HepG2 (cell line): ENCODE measurements at regions not wholly inside any gene's neighbourhood (a gene's known extent, or its start where the extent isn't known, plus 50 kb on each side); places are given as distances from the start of the nearest gene placed in this dataset.

Experiments used
- ATAC-seq: fragments of 200-7000 bp; cut with Tn5 transposase; 3 replicates; pipeline ENCODE4 v1.9.1; 2020; ENCODE audit warnings: mild to moderate bottlenecking, moderate library complexity
- BruUV-seq: library from RNA; stranded (reverse); fragments of 400-500 nt; replicated peaks from 2 replicates; lab custom pipeline; 2021; lab: Mats Ljungman, UMichigan
- CTCF ChIA-PET: fragments of 300-600 bp; formaldehyde crosslinking; extraction: SDS; loops from one replicate; lab custom pipeline; 2021; ENCODE audit warnings: low total read pairs, inconsistent platforms, low intra/inter-chr PET ratio; lab: Yijun Ruan, JAX
- POLR2A ChIA-PET: fragments of 350-600 bp; sonication (Branson Sonifier 250); formaldehyde crosslinking; loops from one replicate; lab custom pipeline; 2020; ENCODE audit warnings: antibody characterized with exemption, inconsistent platforms; lab: Yijun Ruan, JAX
- DNase-seq: peaks from one replicate; pipeline ENCODE4 v3.0.0-alpha.2; 2015; ENCODE audit warnings: low spot score
- FAIRE-seq: peaks from 3 replicates; lab custom pipeline; 2011; peaks lifted over from hg19 to GRCh38; lab: Jason Lieb, UNC
- H2AFZ ChIP-seq: one replicate; pipeline ENCODE4 v1.6.1; 2011; ENCODE audit warnings: low read length, inconsistent platforms
- H3K27ac ChIP-seq: fragments of 300-600 bp; 3 replicates; pipeline ENCODE4 v1.8.0; 2011; ENCODE audit warnings: mixed run types, mild to moderate bottlenecking, mixed read lengths, low read length, inconsistent platforms; ENCODE audit not compliant: insufficient read depth; ENCODE audit errors: extremely low read length
- H3K27me3 ChIP-seq, 2 experiments: fragments of 200-600 bp in 1 of 2; 2 replicates in 1 of 2; 3 replicates in 1 of 2; pipeline versions ENCODE4 v1.6.0 to v1.8.0; 2011; ENCODE audit warnings: low read length in 2 of 2, mild to moderate bottlenecking in 2 of 2, moderate library complexity in 2 of 2, inconsistent platforms in 1 of 2; ENCODE audit not compliant: insufficient read depth in 2 of 2, control insufficient read depth in 1 of 2
- H3K36me3 ChIP-seq, 2 experiments: fragments of 200-600 bp in 1 of 2; replicated peaks in 1 of 2; 2 replicates in 1 of 2; 3 replicates in 1 of 2; pipeline versions ENCODE4 v1.5.1 to v1.8.0; 2011; ENCODE audit warnings: low read length in 2 of 2, inconsistent platforms in 1 of 2; ENCODE audit not compliant: insufficient read depth in 2 of 2, control insufficient read depth in 1 of 2
- H3K4me1 ChIP-seq: 2 replicates; pipeline ENCODE4 v1.5.1; 2012; ENCODE audit warnings: low read length, inconsistent platforms; ENCODE audit not compliant: insufficient read depth
- H3K4me2 ChIP-seq: 2 replicates; pipeline ENCODE4 v1.6.0; 2011; ENCODE audit warnings: low read depth, low read length, inconsistent platforms
- H3K4me3 ChIP-seq, 3 experiments: fragments of 200-600 bp in 1 of 3; sonication (generic), shearing (Covaris generic) in 1 of 3; replicated peaks in 1 of 3; 2 replicates each; pipeline ENCODE4 v1.5.1; 2011 to 2016; ENCODE audit warnings: low read length in 3 of 3, inconsistent platforms in 2 of 3, low read depth in 2 of 3, mild to moderate bottlenecking in 2 of 3, control low read depth in 1 of 3, mixed read lengths in 1 of 3; ENCODE audit not compliant: insufficient read depth in 1 of 3
- H3K79me2 ChIP-seq: one replicate; pipeline ENCODE4 v1.6.1; 2011; ENCODE audit warnings: low read length, inconsistent platforms; ENCODE audit not compliant: insufficient read depth
- H3K9ac ChIP-seq: 2 replicates; pipeline ENCODE4 v1.6.0; 2011; ENCODE audit warnings: mild to moderate bottlenecking, low read depth, low read length, inconsistent platforms; ENCODE audit not compliant: insufficient read depth
- H3K9me3 ChIP-seq: 2 replicates; pipeline ENCODE4 v1.5.1; 2012; ENCODE audit warnings: mild to moderate bottlenecking, low read length
- H4K20me1 ChIP-seq: 2 replicates; pipeline ENCODE4 v1.6.0; 2011; ENCODE audit warnings: inconsistent platforms, mild to moderate bottlenecking, low read length, moderate library complexity; ENCODE audit not compliant: insufficient read depth
- JARID2 ChIP-seq: sonication (generic); formaldehyde crosslinking; IDR thresholded peaks from 2 replicates; pipeline ENCODE4 v1.8.1; 2023; ENCODE audit warnings: missing genetic modification reagents, inconsistent platforms; ENCODE audit not compliant: insufficient replicate concordance
- REXO4 ChIP-seq: sonication (generic); formaldehyde crosslinking; IDR thresholded peaks from 2 replicates; pipeline ENCODE4 v1.8.0; 2022; ENCODE audit warnings: missing genetic modification reagents, mild to moderate bottlenecking, borderline replicate concordance
- SCMH1 ChIP-seq: sonication (generic); formaldehyde crosslinking; IDR thresholded peaks from 2 replicates; pipeline ENCODE4 v1.9.0; 2021; ENCODE audit warnings: missing genetic modification reagents, mild to moderate bottlenecking, borderline replicate concordance
- ZNF18 ChIP-seq: sonication (generic); formaldehyde crosslinking; IDR thresholded peaks from 2 replicates; pipeline ENCODE4 v1.8.0; 2022; ENCODE audit warnings: mild to moderate bottlenecking, missing genetic modification reagents; ENCODE audit not compliant: insufficient replicate concordance
- ZNF333 ChIP-seq: sonication (generic); formaldehyde crosslinking; IDR thresholded peaks from 2 replicates; pipeline ENCODE4 v1.4.0; 2020; ENCODE audit warnings: mild to moderate bottlenecking, missing genetic modification reagents, borderline replicate concordance
- ZNF558 ChIP-seq: sonication (generic); formaldehyde crosslinking; IDR thresholded peaks from 2 replicates; pipeline ENCODE4 v1.9.0; 2022; ENCODE audit warnings: mild to moderate bottlenecking, missing genetic modification reagents, borderline replicate concordance
- WGBS: methylation state at CpG from one replicate; pipeline ENCODE4 v1.1.6; 2017; ENCODE audit warnings: low lambda C conversion rate; 5-methylcytosine and 5-hydroxymethylcytosine counted together
- in situ Hi-C: cut with HindIII; loops from 2 replicates; pipeline ENCODE4 v1.10.0; 2017; ENCODE audit warnings: low pct_unique_long_range_greater_than_20kb; ENCODE audit not compliant: extremely low pct_ligation_motif_present
- intact Hi-C: fragments of 100-400 bp; cut with micrococcal nuclease; formaldehyde crosslinking; loops from one replicate; pipeline ENCODE4 v1.10.0; 2022; ENCODE audit not compliant: unreplicated experiment

- no peak for DNase-seq
- Histone ChIP-seq H3K9ac (no peak overlapping the region), H2AFZ (no peak overlapping the region), H3K27me3 (no peaks in the 10 kb centered on the region), H3K36me3 (no peaks in the 10 kb centered on the region), H3K9me3 (no peaks in the 10 kb centered on the region), H3K4me3 (no peak overlapping the region), H4K20me1 (no peaks in the 10 kb centered on the region), H3K27ac (no peak overlapping the region), H3K79me2 (no peaks in the 10 kb centered on the region), H3K4me2 (no peak overlapping the region), H3K4me1 (no peaks in the 10 kb centered on the region)
- POLR2A ChIA-PET, result no interaction called here
- BruUV-seq, result no TSS peak
- intact Hi-C loops (no loop called here), in situ Hi-C loops (no loop called here)
- no peak for ATAC-seq
- FAIRE-seq, result no peak
- CTCF ChIA-PET, result no interaction called here
- WGBS, result 3% methylated on average over 2 of the region's 2 CpGs
- no peak for TF ChIP-seq ZNF558 (CRISPR knock-in tag)
Observed at GRCh38 chr13:85610024-85610423, 189.2 kb downstream of the SLITRK6 start.

GRCh38 chr13:85608255-85608829 is 190.9 kb downstream of the SLITRK6 start:
- intact Hi-C loops (no loop called here), in situ Hi-C loops (no loop called here)
- H3K79me2 ChIP-seq, result no peaks in the 10 kb centered on the region
- TF ChIP-seq JARID2, result no peak
- TF ChIP-seq REXO4 (CRISPR knock-in tag), result no peak
- TF ChIP-seq SCMH1 (CRISPR knock-in tag), result no peak
- no peak for TF ChIP-seq ZNF18 (CRISPR knock-in tag)
- TF ChIP-seq ZNF333, result no peak
- H3K4me1 ChIP-seq, result no peaks in the 10 kb centered on the region
- FAIRE-seq (no peak), ATAC-seq (no peak), DNase-seq (no peak)
- BruUV-seq, result no TSS peak
- H3K4me3 ChIP-seq, result no peak overlapping the region
- H2AFZ ChIP-seq, result no peak overlapping the region
- H3K9ac ChIP-seq, result no peak overlapping the region
- no peaks in the 10 kb centered on the region for H3K27me3 ChIP-seq
- H3K4me2 ChIP-seq, result no peak overlapping the region
- 9% methylated on average over 7 of the region's 7 CpGs for WGBS
- H3K36me3 ChIP-seq, result no peaks in the 10 kb centered on the region
- no peak overlapping the region for H3K27ac ChIP-seq
- ChIA-PET POLR2A (no interaction called here), CTCF (no interaction called here)
- no peaks in the 10 kb centered on the region for H3K9me3 ChIP-seq
- no peaks in the 10 kb centered on the region for H4K20me1 ChIP-seq
